Ovary (tissue), 3 donors: ENCODE measurements at regions not wholly inside any gene's neighbourhood (a gene's known extent, or its start where the extent isn't known, plus 50 kb on each side); places are given as distances from the start of the nearest gene placed in this dataset.

Experiments used
- CTCF ChIP-seq, 3 donors: fragments of 450-650 bp in 2 of 3; fragments of 200-600 bp in 1 of 3; IDR thresholded peaks; one replicate each; pipeline versions ENCODE4 v1.5.1 to v1.8.0; 2016 to 2022; ENCODE audit warnings: antibody characterized with exemption in 3 of 3, mild to moderate bottlenecking in 1 of 3
- POLR2A ChIP-seq: fragments of 450-650 bp; IDR thresholded peaks from one replicate; pipeline ENCODE4 v1.6.1; 2017; ENCODE audit warnings: antibody characterized with exemption, mild to moderate bottlenecking, moderate library complexity
- donor health status: DM: no; HTN: no; CAD: no.

GRCh38 chr11:133706925-133707794 is 138.2 kb downstream of the SPATA19 start:
- TF ChIP-seq POLR2A (no peak), CTCF (IDR thresholded peaks at IDR 0.05) (no peak)
